Stimulated activated CD8-positive, alpha-beta memory T cell treated with anti-CD3 and anti-CD28 coated beads, Interleukin-15, amount 100 ng/mL, for 48 hours (primary cell): ENCODE measurements at regions not wholly inside any gene's neighbourhood (a gene's known extent, or its start where the extent isn't known, plus 50 kb on each side); places are given as distances from the start of the nearest gene placed in this dataset.

Source experiments
- DNase-seq, 2 donors: peaks; one replicate each; pipeline ENCODE4 v3.0.0-alpha.2; 2020; ENCODE audit warnings: low read depth in 2 of 2

DNA sequence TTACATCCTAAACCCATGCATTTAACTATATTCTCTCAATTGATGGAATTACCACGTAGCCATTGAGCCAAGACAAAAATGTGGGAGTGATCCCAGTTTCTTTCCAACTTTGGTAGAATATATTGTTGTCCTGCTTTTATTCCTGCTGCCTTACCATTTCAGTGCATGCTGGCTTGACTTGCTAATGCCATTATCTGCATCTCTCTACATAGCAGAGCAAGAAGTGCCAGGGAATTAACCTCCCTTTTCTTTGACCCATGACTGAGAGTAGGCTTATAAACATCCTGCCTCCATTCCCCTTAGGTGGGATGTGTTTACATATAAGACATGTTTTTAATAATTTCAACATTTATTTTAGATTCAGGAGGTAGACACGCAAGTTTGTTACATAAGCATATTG lies 1153.4 kb downstream of the IGSF11 start:
- DNase-seq, result no peak

DNA sequence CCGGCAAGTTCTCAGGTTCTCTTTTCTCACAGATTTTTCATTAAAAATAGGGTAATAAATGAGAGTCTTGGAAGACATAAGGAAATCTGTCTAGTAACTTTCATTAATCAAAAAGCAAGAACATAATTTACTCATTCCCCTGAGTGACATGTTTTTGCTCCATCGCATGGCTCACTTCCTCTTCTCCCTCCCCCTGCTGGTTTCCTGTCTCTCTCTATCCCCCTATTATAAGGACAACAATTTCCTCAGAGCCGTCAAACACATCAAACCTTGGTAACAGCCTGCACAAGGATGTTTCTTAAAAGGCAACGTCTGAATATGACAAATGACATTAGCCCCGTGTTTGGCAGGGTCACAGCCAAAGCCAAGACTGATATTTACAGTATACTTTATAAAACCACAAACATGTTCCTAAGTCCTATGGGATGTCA lies 1149.6 kb downstream of the IGSF11 start:
- no peak for DNase-seq

DNA sequence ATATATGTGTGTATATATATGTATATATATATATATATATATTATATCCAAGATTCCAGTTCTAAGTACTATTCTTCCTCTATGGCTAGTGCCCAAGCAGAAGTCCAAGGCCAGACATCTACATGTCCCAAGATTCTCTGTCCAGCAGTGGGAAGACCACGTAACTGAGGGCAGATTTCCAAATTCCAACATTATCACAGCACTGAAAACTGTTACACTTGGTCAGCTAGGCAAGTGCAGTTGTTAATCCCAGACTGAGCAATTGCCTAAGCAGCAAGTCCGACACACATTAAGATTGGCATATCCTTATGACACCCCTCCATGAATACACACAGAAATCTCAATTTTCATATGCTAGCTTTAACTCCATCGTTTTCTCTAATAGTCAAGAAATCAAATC lies 1148.5 kb downstream of the IGSF11 start:
- no peak for DNase-seq

GRCh38 chr3:117887031-117887430 lies 1147.6 kb downstream of the IGSF11 start:
- no peak for DNase-seq

GRCh38 chr3:117887901-117888300 lies 1146.7 kb downstream of the IGSF11 start:
- no peak for DNase-seq

DNA sequence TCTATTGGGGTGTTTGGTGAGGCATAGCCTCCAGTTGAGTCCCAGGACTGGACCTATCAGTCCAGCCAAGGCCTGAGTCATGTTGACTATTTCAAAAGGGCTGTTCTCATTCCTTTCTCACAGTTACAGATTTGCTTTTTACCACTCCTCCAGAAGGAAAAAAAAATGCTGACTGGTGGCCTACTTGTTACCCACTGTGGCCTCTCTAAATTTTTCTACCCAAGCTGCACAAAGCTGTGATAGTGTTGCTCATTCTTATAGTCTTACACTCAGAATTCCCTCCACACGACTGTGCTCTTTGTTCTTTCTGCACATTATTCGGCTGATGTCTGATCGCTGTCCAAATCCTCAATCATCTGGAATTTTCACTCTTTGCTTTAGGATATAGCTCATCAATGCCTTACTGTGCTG lies 1142.2 kb downstream of the IGSF11 start:
- no peak for DNase-seq

DNA sequence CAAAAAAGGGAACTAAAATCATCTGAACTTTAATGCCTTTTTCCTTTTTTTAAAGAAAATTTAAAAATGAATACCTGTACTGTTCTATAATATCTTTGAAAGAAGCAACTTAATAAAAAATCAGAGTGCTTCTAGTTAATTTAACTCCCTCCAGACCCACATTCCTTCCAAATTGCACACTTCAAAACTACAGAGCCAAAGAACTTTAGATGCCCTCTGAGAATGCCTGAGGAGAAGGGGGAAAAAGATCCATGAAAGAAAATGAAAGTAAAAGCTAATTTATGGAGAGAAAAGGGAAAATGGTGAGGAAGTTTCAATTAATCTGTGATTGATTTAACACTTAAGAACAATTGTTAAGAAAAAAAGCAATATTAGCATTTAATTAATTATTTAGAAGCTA lies 1141.6 kb downstream of the IGSF11 start:
- DNase-seq, result no peak

DNA sequence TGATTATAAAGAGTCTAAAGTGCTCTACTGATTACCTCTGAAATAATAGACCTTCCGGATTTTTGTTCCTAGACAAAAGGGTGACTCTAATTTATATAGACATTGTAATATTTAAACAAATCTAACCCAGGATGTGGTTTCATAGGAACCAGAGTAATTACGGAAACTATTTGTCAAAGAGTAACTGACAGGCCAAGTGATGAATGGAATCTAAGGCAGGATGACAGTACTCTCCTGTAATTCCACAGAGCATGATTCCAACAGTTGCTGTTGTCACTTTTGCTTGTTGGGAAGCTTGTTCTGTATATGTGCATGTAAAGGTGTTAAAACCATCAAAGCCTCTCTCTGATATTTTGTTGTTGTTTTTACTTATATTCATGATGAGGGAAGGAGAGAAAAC lies 1141.0 kb downstream of the IGSF11 start:
- DNase-seq, result no peak

DNA sequence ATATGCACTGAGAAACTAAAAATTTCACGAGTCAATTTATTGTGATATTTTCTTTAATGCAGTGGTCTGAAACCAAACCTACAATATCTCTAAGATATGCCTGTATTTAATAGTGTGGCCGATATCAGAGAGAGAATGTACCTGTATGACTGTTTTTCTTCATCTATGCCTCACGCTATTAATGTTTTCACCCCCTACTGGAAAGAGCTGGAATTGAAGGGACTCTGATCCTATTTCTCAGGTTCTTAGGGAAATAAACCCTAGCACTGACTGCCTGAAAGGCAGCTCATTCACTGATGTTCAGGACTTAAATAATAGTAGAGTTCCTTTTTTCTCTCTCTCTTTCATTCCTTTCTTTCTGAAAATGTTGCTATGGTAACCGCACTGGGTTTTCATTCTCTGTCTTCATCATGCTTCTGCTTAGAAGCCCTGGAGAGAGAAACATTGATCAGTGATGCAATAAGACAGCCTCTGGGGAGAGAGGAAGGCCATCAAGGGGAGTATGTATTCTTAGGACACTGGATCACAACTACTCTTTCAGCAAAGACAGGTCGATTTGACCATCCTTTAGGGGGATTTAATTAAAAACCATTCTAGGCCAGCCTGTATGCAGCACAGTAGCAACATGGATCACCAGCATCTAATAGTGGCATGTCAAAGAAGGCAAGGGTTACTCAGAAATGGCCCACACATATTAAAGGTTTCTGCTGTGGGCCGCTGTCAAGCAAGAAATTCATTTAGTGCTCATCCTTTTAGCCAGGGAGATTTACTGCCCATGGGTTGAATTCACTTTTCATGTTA lies 1135.7 kb downstream of the IGSF11 start:
- no peak for DNase-seq

GRCh38 chr3:117903226-117903625 lies 1131.4 kb downstream of the IGSF11 start:
- no peak for DNase-seq

- DNase-seq, result no peak
Observed at GRCh38 chr3:117910820-117911521, 1123.7 kb downstream of the IGSF11 start.

- DNase-seq, result no peak
Observed at GRCh38 chr3:117912352-117912751, 1122.3 kb downstream of the IGSF11 start.

DNA sequence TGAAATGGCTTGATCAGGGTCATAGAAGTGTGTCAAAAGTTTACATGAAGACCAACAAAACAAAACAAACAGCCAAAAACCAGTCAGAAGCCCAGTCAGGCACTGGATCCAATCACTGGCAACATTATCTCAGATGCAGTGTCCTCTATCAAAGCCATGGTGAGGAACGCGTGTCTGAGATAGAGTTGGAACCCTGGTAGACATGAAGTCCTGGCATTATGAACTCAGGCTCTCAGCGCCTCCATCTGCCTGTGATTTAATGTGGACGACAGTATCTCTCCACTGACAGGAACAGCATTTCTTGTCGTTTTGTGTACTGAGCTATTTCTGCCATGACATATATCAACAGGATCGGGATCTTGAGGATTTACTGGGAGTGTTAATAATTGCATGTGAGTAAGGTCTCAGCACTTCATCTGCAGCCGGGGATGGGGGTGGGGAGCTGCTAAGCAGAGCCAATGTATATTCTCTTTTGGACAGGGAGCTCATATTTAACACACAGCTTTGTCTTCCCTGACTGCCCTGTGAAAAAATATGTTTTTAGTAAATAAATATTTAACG lies 1120.0 kb downstream of the IGSF11 start:
- no peak for DNase-seq

DNA sequence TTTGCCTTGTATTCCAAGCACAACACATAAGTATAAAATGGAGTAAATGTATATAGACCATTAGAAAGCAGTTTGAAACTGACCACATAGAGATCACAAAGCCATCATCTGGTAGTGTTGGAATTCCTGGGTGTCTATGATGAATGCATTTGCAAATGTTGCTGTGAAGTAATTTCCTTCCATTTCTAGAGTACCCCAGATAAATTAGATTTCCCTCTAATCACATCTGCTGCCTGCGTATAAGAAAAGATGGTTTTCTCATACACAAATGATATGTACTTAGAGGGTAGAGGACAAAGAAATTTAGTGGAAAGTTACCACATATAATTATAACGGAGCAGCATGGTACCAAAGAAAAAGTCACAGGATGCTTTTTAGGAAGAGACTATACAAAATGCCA lies 1117.8 kb downstream of the IGSF11 start:
- DNase-seq, result no peak

DNA sequence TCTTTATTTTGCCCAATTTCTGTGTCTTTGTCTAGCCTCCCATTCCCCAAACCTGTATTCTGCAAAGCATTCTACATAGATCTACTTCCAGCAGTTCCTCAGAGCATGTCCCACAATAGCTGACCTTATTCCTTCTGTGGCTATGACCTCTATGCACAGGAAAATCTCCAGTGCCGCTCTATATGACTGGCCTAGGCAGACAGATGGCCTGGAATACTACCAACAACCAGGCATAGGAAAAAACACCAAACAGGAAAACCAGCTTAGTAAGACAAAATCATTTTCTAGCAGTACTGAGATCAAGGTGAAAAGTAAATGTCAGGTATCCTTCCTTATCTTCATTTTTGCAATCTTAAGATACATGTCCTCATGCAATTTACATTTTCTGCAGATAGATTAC lies 1115.0 kb downstream of the IGSF11 start:
- DNase-seq, result no peak

- DNase-seq, result no peak
Observed at GRCh38 chr3:117920253-117920898, 1114.3 kb downstream of the IGSF11 start.

DNA sequence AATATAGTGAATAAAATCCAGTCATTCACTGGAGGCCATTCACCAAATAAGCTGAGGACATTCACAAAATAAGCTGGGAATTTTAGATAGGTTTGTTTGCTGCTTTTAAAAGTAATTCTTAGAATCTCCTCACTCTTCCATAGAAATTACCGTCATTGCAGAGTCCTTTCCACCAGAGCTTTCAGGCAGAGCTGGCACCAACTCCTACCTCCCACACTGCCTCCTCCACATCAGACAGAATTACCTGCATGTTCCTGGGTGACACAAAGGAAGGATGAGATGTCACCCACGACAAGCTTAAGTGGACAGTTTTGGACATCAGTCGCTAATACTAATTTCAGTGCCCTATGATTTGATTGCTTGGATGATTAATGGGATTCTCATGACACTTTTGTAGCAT lies 1113.2 kb downstream of the IGSF11 start:
- DNase-seq, result no peak

DNA sequence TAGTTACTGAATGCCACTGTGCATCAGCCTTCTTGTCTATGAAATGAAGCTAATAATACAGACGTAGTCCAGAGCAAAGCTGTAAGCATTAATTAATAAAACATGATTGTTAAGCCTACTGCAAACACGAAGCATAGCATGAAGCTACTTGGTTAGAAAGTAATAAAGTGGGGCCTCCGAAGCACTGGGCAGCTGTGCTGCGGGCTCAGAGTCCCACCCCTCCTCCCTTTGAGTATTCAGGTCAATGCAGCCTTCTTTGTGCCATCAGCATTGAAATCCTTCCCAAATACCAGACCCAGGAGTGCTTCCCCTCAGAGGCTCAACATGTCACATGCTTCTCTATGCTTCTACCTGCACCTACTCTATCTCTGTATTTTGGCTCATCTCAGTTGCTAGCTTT lies 1112.6 kb downstream of the IGSF11 start:
- no peak for DNase-seq

DNA sequence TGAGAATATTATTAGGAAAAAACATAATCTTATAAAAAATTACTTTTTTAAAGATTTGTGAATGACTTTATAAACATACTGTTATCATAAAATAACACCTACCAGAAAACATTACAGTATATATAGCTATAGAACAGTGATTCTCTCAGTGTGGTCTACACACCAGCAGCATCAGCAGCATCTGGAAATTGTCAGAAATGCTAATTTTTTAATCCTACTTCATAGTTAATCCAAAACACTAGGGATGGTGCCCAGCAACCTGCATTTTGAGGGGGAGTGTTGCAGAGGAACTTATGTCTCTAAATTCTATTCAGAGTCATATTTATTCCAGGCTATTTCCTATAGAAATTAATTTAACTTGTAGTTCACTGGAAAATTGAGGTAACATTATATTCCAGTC lies 1107.8 kb downstream of the IGSF11 start:
- no peak for DNase-seq

- DNase-seq, result no peak
Observed at GRCh38 chr3:117927825-117928224, 1106.8 kb downstream of the IGSF11 start.

DNA sequence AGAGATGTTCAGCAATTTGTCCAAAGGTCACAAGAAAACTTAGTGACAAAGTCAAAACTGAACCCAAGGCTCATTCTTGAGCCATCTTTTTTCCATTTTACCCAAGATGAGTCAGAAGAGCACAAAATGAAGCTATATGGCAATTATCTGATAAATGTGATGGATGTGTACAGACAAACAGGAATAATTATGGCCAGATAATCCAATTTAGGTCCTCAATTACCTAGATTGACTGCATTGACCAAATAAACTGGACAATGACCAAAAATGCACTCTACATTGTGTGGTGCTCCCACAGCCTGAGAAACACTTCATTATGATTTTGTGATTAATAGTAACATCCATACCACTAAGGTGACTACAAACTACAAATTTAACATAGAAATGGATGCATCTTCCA lies 1105.8 kb downstream of the IGSF11 start:
- DNase-seq, result no peak

DNA sequence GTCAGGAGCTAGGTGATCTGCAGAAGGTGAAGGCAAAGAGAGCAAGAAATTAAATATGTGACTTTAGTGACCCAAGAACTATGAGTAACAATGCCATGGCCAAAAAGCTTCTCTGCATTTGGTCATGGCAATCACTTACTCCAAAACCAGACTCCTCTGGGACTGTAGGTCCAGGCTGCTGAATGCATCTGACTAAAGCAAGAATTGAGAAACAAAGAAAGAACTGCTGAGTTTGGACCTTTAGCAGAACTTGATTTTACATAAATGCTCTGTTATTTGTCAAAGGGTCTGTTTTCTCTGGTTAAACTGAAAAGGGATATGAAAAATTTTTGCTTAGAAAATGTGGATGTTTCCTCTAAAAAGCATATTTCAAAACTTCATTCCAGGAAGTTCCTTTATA lies 1102.2 kb downstream of the IGSF11 start:
- DNase-seq, result no peak

DNA sequence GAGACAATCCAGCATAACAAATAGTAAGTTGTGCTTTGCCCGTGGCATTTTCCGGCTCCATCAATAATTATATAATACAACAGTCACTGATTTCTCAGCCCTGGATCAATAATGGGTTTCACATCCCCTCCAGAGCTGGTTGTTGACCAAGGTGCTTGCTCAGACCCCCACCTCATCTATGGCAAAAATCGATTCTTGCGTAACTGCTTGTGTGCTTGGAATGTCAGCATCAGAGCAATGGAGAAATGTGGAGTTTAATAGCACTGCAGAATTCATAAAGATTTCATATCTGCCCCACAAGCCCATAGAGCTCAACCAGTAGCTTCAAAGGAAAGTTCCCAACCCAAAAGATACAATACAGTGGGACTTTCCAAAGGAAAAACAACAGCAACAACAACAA lies 1098.5 kb downstream of the IGSF11 start:
- DNase-seq, result no peak
